PC-3 (cell line): ENCODE measurements at regions not wholly inside any gene's neighbourhood (a gene's known extent, or its start where the extent isn't known, plus 50 kb on each side); places are given as distances from the start of the nearest gene placed in this dataset.

ENCODE experiments used
- ATAC-seq: fragments of 200-7000 bp; cut with Tn5 transposase; 2 replicates; pipeline ENCODE4 v1.9.1; 2020; ENCODE audit warnings: mild to moderate bottlenecking, moderate library complexity
- BruUV-seq: library from RNA; stranded (reverse); fragments of 400-500 nt; replicated peaks from 2 replicates; lab custom pipeline; 2021; lab: Mats Ljungman, UMichigan
- CTCF ChIA-PET: fragments of 300-600 bp; sonication (Branson Sonifier 250); formaldehyde crosslinking; loops from one replicate; lab custom pipeline; 2022; ENCODE audit warnings: antibody characterized with exemption; lab: Charles Lee
- POLR2A ChIA-PET: fragments of 300-600 bp; sonication (Branson Sonifier 250); formaldehyde crosslinking; loops from one replicate; lab custom pipeline; 2022; ENCODE audit warnings: antibody characterized with exemption; ENCODE audit not compliant: unreplicated experiment; lab: Charles Lee
- DNase-seq: peaks from one replicate; pipeline ENCODE4 v3.0.0-alpha.2; 2015
- H2AFZ ChIP-seq: fragments of 300-600 bp; sonication (generic); 2 replicates; pipeline ENCODE4 v1.6.0; 2016; ENCODE audit warnings: antibody characterized with exemption, low read length
- H3F3A ChIP-seq: fragments of 300-600 bp; sonication (generic); one replicate; pipeline ENCODE4 v1.6.0; 2017; ENCODE audit warnings: antibody characterized with exemption, low read length, control low read depth, mild to moderate bottlenecking; ENCODE audit not compliant: unreplicated experiment
- H3K27ac ChIP-seq: fragments of 300-600 bp; sonication (generic); 2 replicates; pipeline ENCODE4 v1.5.1; 2016; ENCODE audit warnings: mild to moderate bottlenecking, low read length
- H3K27me3 ChIP-seq: fragments of 300-600 bp; sonication (generic); 2 replicates; pipeline ENCODE4 v1.6.1; 2016; ENCODE audit warnings: low read length, mixed read lengths
- H3K36me3 ChIP-seq: fragments of 300-600 bp; sonication (generic); 2 replicates; pipeline ENCODE4 v1.6.1; 2016; ENCODE audit warnings: low read depth, mixed run types, low read length, mixed read lengths
- H3K4me1 ChIP-seq: fragments of 300-600 bp; sonication (generic); 2 replicates; pipeline ENCODE4 v1.5.1; 2016; ENCODE audit warnings: low read length; ENCODE audit not compliant: insufficient read depth
- H3K4me2 ChIP-seq: fragments of 300-600 bp; sonication (generic); 2 replicates; pipeline ENCODE4 v1.6.0; 2016; ENCODE audit warnings: low read length
- H3K4me3 ChIP-seq: fragments of 300-600 bp; sonication (generic); 2 replicates; pipeline ENCODE4 v1.5.1; 2016; ENCODE audit warnings: mild to moderate bottlenecking, low read length, mixed read lengths
- H3K79me2 ChIP-seq: fragments of 300-600 bp; sonication (generic); 2 replicates; pipeline ENCODE4 v1.6.1; 2017; ENCODE audit warnings: low read length, mixed read lengths
- H3K9ac ChIP-seq: fragments of 300-600 bp; sonication (generic); 2 replicates; pipeline ENCODE4 v1.6.0; 2016; ENCODE audit warnings: mild to moderate bottlenecking, low read length
- H3K9me2 ChIP-seq: fragments of 300-600 bp; sonication (generic); replicated peaks from 2 replicates; pipeline ENCODE4 v1.6.1; 2016; ENCODE audit warnings: mixed run types, low read length, mixed read lengths
- H3K9me3 ChIP-seq: fragments of 300-600 bp; sonication (generic); 2 replicates; pipeline ENCODE4 v1.6.1; 2016; ENCODE audit warnings: low read length, mixed read lengths
- H4K20me1 ChIP-seq: fragments of 300-600 bp; sonication (generic); 2 replicates; pipeline ENCODE4 v1.6.1; 2016; ENCODE audit warnings: low read length, mixed read lengths
- CTCF ChIP-seq: fragments of 300-600 bp; sonication (generic); conservative IDR thresholded peaks from 2 replicates; pipeline ENCODE4 v1.5.1; 2017; ENCODE audit warnings: antibody characterized with exemption, low read depth, mild to moderate bottlenecking, low read length
- EZH2 ChIP-seq: fragments of 300-600 bp; sonication (generic); IDR thresholded peaks from one replicate; pipeline ENCODE4 v1.6.1; 2017; ENCODE audit warnings: antibody characterized with exemption, mild to moderate bottlenecking, low read length; ENCODE audit not compliant: unreplicated experiment
- EZH2phosphoT487 ChIP-seq: fragments of 300-600 bp; sonication (generic); IDR thresholded peaks from 2 replicates; pipeline ENCODE4 v1.6.1; 2018; ENCODE audit warnings: mild to moderate bottlenecking, antibody characterized with exemption, low read length, borderline replicate concordance
- intact Hi-C: fragments of 100-400 bp; cut with micrococcal nuclease; formaldehyde crosslinking; loops from 2 replicates; pipeline ENCODE4 v1.9.0; 2023

GRCh38 chr1:244941121-244941520 lies 76.8 kb upstream of the HNRNPU start:
- no peak for TF ChIP-seq CTCF
- no peak for TF ChIP-seq EZH2phosphoT487
- no peak for TF ChIP-seq EZH2
- BruUV-seq = no TSS peak
- POLR2A ChIA-PET = interaction anchor here (1.0 kb wide), 1 partner anchor 28 kb away, joined by 7 read pairs; a partner anchor contains a TSS

GRCh38 chr1:244937099-244937498 lies 72.8 kb upstream of the HNRNPU start:
- BruUV-seq = no TSS peak
- no peaks in the 10 kb centered on the region for H3K9me2 ChIP-seq
- no peak overlapping the region for H3K27ac ChIP-seq
- H3K4me3 ChIP-seq = no peak overlapping the region
- H4K20me1 ChIP-seq = no peaks in the 10 kb centered on the region
- no peak for ATAC-seq
- TF ChIP-seq EZH2phosphoT487 (no peak), CTCF (no peak), EZH2 (no peak)
- CTCF ChIA-PET = no interaction called here
- H3K4me1 ChIP-seq = no peaks in the 10 kb centered on the region
- no peaks in the 10 kb centered on the region for H3K36me3 ChIP-seq
- POLR2A ChIA-PET = no interaction called here
- no peak for DNase-seq
- H3K4me2 ChIP-seq = no peak overlapping the region
- no peak overlapping the region for H2AFZ ChIP-seq
- H3K79me2 ChIP-seq = no peaks in the 10 kb centered on the region
- H3K27me3 ChIP-seq = no peaks in the 10 kb centered on the region
- H3F3A ChIP-seq = no peaks in the 10 kb centered on the region
- intact Hi-C loops = no loop called here
- H3K9ac ChIP-seq = no peak overlapping the region
- H3K9me3 ChIP-seq = no peaks in the 10 kb centered on the region

More at GRCh38 chr1:244941121-244941520, 76.8 kb upstream of the HNRNPU start:
- H3K4me1 ChIP-seq = no peaks in the 10 kb centered on the region
- H3K4me2 ChIP-seq = no peak overlapping the region
- no peaks in the 10 kb centered on the region for H4K20me1 ChIP-seq
- no peak overlapping the region for H3K4me3 ChIP-seq
- DNase-seq (no peak), ATAC-seq (no peak)
- no peaks in the 10 kb centered on the region for H3K36me3 ChIP-seq
- H3K27ac ChIP-seq = no peak overlapping the region
- no peak overlapping the region for H2AFZ ChIP-seq
- no peaks in the 10 kb centered on the region for H3K27me3 ChIP-seq
- no peak overlapping the region for H3K9ac ChIP-seq
- CTCF ChIA-PET = no interaction called here
- H3F3A ChIP-seq = no peaks in the 10 kb centered on the region
- intact Hi-C loops = no loop called here
- H3K9me3 ChIP-seq = no peaks in the 10 kb centered on the region
- H3K79me2 ChIP-seq = no peaks in the 10 kb centered on the region
- no peaks in the 10 kb centered on the region for H3K9me2 ChIP-seq

GRCh38 chr1:244920911-244921761 lies 56.8 kb upstream of the HNRNPU start:
- ChIA-PET POLR2A (no interaction called here), CTCF (no interaction called here)
- Histone ChIP-seq H4K20me1 (no peaks in the 10 kb centered on the region), H3F3A (no peaks in the 10 kb centered on the region), H3K79me2 (no peaks in the 10 kb centered on the region), H3K9me3 (no peaks in the 10 kb centered on the region), H3K4me3 (no peak overlapping the region), H3K27me3 (no peaks in the 10 kb centered on the region), H2AFZ (no peak overlapping the region), H3K27ac (no peak overlapping the region), H3K4me2 (no peak overlapping the region), H3K9me2 (no peaks in the 10 kb centered on the region), H3K9ac (no peak overlapping the region), H3K36me3 (no peaks in the 10 kb centered on the region), H3K4me1 (peaks cover 5% of the 10 kb centered on the region; the same call in 1 of the 2 replicates)
- BruUV-seq = no TSS peak
- no peak for ATAC-seq
- TF ChIP-seq EZH2 (no peak), CTCF (no peak), EZH2phosphoT487 (no peak)
- intact Hi-C loops = no loop called here
- DNase-seq = no peak
